C1 segment of cervical spinal cord (tissue), 14 donors: ENCODE measurements at regions not wholly inside any gene's neighbourhood (a gene's known extent, or its start where the extent isn't known, plus 50 kb on each side); places are given as distances from the start of the nearest gene placed in this dataset.
"Not testable (repeated sequence)": the region's sequence is repeated elsewhere in the genome, so short reads cannot be mapped to it uniquely, and the experiment has no call there.

Experiments
- DNase-seq, 14 donors: peaks; one replicate each; lab custom pipeline; 2025; lab: John Stamatoyannopoulos, UW

GRCh38 chr5:9739135-9739534 is 109.0 kb upstream of the TAS2R1 start:
- DNase-seq: no peak

- no peak for DNase-seq
Measured at GRCh38 chr5:9737265-9737664, 107.1 kb upstream of the TAS2R1 start.

- peak in 1 of 14 donors; percentile 1 for DNase-seq
Measured at GRCh38 chr5:9733486-9733885, 103.3 kb upstream of the TAS2R1 start.

- no peak for DNase-seq
Measured at GRCh38 chr5:9731159-9731558, 101.0 kb upstream of the TAS2R1 start.

- no peak for DNase-seq
Measured at GRCh38 chr5:9728261-9728660, 98.1 kb upstream of the TAS2R1 start.

- DNase-seq: no peak
Measured at GRCh38 chr5:9726931-9727330, 96.8 kb upstream of the TAS2R1 start.

GRCh38 chr5:9725265-9725664 is 95.1 kb upstream of the TAS2R1 start:
- DNase-seq: not testable (repeated sequence)

GRCh38 chr5:9724707-9725106 is 94.6 kb upstream of the TAS2R1 start:
- DNase-seq: no peak

- peak in 2 of 14 donors; percentile 8 to 83 for DNase-seq
Measured at GRCh38 chr5:9722601-9723180, 92.5 kb upstream of the TAS2R1 start.

- no peak for DNase-seq
Measured at GRCh38 chr5:9721161-9721560, 91.0 kb upstream of the TAS2R1 start.

- no peak for DNase-seq
Measured at GRCh38 chr5:9720361-9720760, 90.2 kb upstream of the TAS2R1 start.

GRCh38 chr5:9716838-9717281 is 86.7 kb upstream of the TAS2R1 start:
- DNase-seq: no peak

- DNase-seq: no peak
Measured at GRCh38 chr5:9715891-9716335, 85.8 kb upstream of the TAS2R1 start.

GRCh38 chr5:9713959-9714586 is 83.9 kb upstream of the TAS2R1 start:
- no peak for DNase-seq

- no peak for DNase-seq
Measured at GRCh38 chr5:9713356-9713755, 83.2 kb upstream of the TAS2R1 start.

GRCh38 chr5:9712911-9713310 is 82.8 kb upstream of the TAS2R1 start:
- DNase-seq: no peak

- DNase-seq: no peak
Measured at GRCh38 chr5:9712506-9712905, 82.4 kb upstream of the TAS2R1 start.

GRCh38 chr5:9710069-9710468 is 79.9 kb upstream of the TAS2R1 start:
- DNase-seq: no peak

GRCh38 chr5:9707732-9708462 is 77.7 kb upstream of the TAS2R1 start:
- no peak for DNase-seq

GRCh38 chr5:9699681-9700080 is 69.5 kb upstream of the TAS2R1 start:
- no peak for DNase-seq

- no peak for DNase-seq
Measured at GRCh38 chr5:9698841-9699240, 68.7 kb upstream of the TAS2R1 start.

GRCh38 chr5:9698125-9698826 is 68.1 kb upstream of the TAS2R1 start:
- DNase-seq: peak in 1 of 14 donors; percentile 62
